ENCODE measurements at regions not wholly inside any gene's neighbourhood (a gene's known extent, or its start where the extent isn't known, plus 50 kb on each side); places are given as distances from the start of the nearest gene placed in this dataset.

DNA sequence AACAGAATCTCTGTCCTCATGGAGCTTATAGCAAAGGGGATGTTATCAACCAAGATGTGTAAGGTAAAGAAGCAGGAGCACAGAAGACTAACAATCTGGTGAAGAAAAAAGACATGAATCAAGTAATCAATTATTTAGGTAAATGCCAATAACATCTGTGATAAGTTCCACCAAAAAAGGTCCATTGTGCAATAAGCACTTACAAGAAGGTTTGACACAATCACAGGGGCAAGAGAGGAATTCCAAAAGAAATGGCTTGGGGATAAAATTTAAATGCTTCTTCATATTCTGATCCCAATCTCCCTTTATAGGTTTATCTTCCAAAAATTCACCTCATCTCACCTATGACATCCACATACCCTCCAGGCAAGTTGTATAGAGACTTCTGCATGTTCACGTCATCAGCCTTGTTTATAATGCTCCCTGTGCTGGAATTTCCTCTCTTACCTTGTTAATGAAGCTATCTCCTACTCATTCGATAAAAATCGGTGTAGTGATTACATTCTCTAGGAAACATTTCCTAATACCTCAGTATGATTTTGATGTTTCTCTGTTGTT lies 53.6 kb upstream of the DPT start:
- no peak for DNase-seq (ENCODE audit: low spot score)

DNA sequence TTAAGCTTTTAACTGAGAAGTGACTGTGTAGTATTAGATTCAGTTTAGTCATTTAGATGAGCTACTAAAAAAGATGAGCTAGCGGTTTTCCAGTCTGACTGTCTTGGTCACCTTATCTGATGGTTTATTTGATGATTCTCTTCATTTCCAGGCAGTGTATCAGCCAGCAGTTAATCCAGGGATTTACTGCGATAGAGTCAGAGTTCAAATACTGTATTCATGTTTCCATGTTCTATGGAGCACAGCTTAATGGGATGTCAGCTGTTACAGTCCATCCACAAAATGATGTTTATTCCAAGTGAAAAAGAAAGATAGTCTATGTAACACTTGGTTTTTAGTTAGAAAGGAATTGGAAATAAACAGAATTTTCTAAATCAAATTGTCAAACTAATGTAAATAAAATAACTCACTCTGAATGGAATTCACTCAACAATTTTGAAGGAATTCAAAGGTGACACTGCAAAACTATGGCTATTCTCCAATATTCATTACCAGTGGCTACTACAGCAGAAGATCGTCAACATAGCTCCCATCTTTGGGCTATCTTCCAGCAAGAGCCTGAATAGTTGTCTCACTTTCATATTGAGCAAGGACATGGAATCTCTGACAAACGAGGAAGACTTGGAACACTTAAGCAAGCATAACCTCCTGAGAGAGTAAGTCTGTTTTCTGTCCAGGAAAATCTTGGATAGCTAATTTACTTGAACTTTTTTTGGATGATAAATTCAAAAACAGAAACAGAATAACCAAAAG lies 54.6 kb upstream of the DPT start:
- DNase-seq (ENCODE audit: low spot score): peak; percentile 63

DNA sequence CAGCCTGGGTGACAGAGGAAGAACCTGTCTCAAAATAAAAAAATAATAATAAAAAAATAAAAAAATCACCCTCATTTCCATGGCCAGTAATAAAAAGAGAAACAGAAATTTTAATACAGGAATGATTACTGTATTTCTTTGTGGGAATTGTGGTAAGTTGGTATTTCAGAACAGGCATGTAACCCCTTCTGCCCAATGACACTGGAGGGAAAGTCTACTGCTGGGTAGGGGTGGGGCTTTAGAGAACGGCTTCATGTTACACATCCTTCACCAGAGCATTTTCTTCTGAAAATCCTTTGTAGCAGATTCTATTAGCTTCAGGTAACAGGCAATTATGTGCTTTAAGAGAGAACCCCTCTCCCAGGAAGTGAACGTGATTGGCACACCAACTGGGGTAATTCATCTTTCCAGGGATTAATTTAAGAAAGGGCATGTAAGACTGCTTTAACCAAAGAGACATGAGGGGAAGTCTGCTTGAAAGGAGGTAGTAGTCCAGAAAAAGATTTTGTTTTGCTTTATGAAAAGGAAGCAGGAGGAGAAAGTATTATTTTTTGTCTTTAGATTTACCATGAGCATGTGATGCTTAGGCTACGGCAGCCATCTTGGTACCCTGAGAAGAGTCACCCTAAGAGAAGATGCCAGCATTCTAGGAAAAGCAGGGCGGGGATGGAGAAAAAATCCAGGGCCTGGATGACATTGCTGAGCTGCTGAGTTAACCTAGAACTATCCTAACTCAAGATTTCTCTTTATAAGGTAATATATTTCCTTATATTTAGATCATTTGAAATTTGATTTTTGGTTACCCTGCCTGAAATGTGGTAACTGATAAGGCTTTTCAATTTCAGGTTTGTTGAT lies 57.7 kb upstream of the DPT start:
- no peak for DNase-seq (ENCODE audit: low spot score)

DNA sequence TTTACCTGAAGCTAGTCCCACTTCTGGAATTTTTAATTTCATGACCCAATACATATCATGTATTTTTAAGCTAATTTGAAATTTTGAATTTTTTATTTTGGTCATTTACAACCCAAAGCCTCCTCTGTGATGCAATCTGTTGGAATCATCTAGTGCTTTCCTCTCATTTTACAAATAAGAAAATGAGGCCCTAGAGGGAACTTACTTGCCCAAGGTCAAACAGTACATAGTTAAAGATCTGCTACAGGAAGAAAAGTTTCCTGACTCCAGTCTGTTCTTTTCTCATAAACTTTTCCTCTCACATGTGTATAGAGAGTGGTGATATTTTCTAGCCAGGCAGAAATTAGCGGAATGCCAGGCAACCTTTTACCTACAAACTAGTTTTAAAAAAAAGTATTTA lies 59.3 kb upstream of the DPT start:
- no peak for DNase-seq (ENCODE audit: low spot score)

DNA sequence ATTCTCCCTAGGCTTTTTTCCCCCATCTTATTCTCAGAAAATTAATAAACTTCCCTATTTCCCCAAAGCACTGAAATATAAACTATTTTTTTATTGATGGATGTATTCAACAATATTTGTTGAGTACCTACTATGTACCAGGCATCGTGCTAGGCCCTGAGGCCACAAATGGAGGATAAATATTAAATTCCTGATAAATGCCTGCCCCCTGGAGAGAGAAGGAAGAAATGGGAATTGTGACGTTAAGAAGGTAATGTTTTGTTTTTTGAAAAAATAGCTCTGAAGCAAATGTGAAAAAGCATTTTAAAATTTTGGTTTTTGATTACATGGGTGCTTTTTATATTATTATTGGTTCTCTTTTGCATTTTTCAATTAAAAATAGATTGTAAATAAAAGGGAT lies 60.5 kb upstream of the DPT start:
- no peak for DNase-seq (ENCODE audit: low spot score)

DNA sequence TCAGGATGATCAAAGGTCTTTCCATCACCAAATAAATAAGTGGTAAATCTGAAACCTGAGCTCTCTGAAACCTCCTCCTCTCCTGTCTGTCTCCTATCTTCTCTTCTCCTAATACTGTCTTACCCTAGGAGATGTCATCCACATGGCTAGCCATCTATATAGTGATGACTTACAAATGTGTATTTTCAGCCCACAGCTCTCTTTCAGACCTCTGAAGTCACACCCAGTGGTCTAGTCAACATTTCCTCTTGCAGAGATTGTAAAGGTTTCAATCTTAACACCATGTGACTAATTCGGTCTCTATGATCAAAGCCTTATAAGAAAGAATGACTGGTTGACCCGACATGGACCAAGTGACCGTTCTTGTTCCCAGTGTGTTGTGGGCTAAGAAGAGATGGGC lies 63.1 kb upstream of the DPT start:
- no peak for DNase-seq (ENCODE audit: low spot score)

DNA sequence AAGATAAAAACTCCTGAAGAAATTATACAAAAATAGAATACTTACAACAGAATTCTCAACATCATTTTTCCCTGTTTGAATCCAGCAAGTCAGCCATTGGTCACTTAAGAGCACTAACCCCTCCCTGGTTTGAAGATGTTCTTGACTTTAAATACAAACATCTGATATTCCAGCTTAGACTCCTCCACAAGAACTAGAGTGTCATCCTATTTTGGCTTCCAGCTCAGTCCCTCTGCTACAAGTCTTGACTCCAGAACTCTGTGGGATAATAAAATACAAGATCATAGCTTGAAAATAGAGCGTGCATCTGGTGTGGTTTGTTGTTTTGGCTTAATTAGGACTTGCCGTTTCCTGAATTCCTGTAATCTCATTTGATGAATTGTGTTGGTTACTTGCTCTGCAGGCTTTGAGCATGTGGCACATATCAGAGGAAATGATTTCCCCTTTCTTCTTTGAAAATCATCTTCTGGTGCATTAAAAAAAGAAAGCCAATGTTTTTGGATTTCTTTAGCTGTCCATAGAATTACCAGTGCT lies 63.7 kb upstream of the DPT start:
- no peak for DNase-seq (ENCODE audit: low spot score)

DNA sequence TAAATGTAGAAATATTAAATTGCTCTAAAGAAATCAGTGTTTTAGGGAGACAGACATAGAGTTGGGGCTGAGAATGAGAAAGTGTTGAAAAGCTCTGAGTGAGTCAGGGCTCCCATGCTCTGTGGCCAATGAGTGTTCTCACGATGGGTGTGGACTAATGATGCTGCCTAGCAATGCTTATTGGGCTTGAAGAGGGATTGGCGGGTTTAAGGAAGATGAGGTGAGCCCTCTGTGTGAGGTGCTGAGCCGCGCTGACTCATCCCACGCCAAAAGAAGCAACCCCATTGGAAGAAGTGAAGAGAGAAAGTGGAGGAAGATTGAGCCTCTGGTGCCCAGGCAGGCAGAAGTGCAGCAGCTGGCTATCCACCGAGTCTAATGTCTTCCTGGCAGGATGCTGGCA lies 65.1 kb upstream of the DPT start:
- no peak for DNase-seq (ENCODE audit: low spot score)

DNA sequence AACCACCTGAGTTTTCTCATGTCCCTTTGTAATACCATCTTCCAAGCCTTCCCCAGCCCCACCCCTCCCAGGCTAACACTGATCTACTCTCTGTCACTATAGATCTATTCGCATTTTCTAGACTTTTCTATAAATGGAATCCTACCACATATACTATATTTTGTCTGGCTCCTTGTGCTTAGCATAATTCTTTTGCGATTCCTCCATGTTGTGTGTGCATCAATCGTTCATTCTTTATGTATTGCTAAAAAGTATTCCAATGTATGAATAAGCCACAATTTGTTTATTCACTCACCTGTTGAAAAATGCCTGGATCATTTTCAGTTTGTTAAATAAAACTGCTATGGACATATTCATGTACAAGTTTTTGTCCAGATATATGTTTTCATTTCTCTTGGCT lies 66.7 kb upstream of the DPT start:
- DNase-seq (ENCODE audit: low spot score): no peak

DNA sequence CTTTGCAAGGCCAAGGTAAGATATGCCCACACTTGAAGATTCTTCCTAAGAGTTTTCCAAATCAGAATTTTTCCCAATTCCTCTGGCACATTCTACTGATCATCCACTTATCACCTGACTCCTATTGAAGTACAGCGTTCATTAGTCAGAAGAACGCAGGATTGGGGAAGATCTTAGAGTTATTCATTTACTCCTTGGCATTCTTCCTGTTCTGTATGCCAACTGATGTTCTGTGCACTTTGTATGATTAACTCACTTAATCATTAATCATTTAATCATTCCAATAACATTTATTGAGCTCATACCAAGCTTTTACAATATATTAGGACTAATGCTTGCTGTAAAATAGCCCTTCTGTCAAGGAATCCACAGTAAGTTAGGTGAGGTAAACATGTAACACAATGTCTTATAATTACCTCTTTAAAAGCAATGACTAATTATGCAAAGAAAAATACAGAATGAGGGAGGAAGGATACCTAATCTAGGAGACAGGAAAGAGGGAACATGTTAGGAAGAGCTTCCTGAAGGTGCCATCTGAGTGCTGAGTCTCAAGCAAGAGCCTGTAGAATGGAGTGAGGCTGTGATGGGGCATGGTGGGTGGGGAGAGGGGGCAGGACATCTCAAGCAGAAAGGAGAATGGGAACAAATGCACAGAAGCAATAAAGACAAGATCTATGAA lies 71.1 kb upstream of the DPT start:
- no peak for DNase-seq (ENCODE audit: low spot score)

DNA sequence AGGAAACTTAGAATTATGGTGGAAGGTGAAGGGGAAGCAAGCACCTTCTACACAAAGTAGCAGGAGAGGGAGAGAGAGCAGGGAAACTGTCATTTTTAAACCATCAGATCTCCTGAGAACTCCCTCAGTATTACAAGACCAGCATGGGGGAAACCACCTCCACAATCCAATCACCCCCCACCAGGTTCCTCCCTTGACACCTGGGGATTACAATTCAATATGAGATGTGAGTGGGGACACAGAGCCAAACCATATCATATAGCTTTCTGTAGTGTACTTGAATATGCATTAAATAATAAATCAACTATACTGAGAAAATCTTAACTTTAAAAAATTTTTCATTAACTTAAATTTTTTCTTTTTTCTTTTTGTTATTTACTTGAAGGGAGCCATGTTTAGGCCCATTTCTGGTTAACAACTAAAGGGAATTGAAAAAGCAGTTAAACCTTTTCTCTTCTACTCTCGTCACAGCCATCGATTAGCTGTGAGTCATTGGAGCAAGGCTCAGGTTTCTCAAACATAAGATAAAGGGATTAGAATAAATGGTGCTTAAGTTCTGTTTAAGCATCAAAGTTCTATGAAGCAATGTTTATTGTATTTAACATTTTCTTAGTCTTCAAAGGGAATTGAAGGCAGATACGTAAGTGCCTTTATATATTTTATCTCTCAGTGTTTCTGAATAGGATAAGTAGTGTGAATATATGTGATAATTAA lies 72.2 kb upstream of the DPT start:
- DNase-seq (ENCODE audit: low spot score): no peak

DNA sequence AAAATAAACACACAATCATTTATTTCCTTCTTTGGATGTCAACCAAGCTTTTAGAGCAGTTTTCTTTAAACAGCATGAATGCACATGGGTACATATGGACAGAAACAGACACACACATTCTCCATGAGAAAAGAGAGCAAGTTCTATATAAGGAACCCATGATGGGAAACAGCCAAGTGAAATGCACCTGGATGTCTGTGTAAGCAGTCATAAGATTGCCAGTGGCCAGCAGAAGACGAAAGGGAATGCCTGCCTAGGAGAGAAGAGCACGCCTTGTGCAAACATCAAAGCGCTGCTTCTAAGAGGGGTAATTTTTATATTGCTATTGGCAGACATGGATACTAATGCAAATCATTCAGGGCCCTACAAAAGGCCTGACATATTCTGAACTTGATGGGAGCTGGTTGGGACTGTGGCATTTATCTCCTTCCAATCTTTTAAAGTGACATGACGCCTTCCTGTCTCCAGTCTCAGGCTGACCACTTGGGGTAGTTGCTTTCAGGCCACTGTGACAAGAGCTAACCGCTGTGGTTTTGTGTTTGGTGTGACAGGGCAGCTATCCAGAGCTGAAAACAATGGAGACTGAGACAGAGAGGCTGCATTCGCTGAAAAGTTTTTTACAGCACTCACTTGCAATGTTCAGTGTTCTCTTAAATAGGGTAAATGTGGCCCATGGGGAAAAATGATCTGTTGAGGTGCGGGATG lies 75.0 kb upstream of the DPT start:
- no peak for DNase-seq (ENCODE audit: low spot score)

DNA sequence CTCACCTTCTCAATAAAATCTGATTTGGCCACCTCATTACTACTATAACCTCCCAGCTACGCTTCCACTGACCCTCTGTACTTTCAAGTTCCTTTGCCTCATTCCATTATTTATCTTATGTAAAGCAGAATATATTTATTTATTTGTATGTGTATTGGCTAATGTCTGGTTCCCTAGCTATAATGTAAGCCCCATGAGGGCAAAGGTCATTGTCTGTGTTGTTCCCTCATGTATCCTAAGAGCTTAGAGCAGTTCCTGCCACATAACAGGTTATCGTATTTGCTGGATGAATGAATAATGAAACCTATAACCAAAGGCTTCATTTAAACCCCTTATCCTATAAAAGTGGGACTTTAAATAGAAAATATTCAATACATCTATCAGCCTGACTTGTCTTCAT lies 77.9 kb upstream of the DPT start:
- DNase-seq (ENCODE audit: low spot score): no peak

DNA sequence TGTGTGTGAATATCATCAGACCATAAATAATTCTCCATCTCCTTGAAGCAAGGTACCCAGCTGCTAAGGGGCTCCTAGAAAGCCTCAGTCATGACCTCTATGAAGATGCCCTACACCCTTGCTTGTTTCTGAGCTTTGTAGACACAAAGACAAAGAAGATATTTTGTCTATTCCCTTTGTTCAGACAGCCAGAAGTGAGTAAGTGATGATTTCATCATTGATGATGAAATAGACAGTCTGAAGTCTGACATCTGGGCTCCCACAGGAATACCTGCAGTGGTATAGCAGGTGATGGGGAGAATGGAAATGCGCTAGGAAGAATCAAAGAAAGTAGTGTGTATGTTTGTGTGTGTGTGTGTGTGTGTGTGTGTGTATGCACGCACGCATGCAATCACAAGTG lies 82.2 kb upstream of the DPT start:
- DNase-seq (ENCODE audit: low spot score): no peak

DNA sequence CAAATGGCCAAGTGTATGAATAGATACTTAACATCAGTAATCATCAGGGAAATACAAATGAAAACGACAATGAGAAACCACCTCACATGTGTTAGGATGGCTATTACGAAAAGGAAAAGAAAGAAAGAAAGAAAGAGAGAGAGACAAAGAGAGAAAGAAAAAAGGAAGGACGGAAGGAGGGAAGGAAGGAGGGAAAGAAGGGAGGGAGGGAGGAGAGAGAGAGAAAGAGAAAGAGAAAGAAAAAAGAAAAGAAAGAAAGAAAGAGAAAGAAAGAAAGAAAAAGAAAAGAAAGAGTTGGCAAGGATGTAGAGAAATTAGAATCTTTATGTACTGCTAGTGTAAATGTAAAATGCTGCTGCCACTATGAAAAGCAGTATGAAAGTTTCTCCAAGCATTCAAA lies 90.7 kb upstream of the DPT start:
- no peak for DNase-seq (ENCODE audit: low spot score)

DNA sequence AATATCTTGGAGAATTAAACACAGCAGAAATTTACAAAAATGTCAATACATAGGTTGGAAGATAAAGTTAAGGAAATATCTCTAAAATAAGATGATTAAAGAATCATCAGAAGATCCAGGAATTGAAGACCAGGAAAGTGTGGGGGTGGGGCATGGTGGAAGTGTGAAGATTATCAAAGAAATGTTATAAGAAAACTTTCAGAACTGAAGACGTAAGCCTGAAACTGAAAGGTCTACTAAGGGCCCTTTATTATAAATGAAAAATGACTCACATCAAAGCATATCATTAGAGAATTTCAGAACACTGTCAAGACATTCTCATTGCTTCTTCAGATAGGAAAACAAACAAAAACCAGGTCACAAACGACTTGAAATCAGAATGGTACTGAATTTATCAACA lies 92.4 kb upstream of the DPT start:
- DNase-seq (ENCODE audit: low spot score): no peak

DNA sequence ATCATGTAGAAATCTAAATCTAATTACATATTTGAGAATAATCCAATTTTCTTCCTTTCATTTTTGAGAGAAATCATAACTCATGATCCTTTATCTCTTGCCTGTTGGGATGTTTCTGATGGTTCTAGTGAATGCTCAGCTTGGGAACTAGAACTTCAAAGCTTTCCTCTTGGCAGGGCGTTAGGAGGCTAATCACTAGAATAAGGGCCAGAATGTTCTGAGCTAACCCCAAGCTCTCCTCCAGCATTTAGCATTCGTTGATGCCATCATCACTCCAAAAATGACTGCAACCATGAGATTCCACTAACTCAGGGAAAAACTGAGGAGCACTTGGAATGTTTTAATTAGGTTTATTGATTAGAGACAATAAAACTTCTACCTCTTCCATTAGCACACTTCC lies 93.9 kb upstream of the DPT start:
- DNase-seq (ENCODE audit: low spot score): no peak

DNA sequence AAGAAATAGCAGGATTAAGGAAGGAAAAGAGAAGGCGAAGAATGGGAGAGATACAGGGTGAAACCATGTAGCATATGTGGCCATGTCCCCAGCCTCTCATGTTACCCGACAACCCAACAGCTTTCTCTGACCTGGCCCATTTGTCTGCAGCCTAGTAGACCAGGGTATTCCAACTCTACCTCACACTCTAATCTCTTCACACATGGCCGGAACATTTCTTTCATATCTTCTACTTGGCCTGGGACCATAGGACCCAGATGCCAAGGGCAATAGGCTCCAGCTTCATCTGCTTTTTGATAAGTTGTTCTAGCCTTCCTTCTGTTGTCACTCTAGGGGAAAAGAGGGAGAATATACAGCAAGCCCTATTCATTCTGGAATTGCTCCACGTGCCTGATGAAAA lies 95.0 kb upstream of the DPT start:
- DNase-seq (ENCODE audit: low spot score): no peak

DNA sequence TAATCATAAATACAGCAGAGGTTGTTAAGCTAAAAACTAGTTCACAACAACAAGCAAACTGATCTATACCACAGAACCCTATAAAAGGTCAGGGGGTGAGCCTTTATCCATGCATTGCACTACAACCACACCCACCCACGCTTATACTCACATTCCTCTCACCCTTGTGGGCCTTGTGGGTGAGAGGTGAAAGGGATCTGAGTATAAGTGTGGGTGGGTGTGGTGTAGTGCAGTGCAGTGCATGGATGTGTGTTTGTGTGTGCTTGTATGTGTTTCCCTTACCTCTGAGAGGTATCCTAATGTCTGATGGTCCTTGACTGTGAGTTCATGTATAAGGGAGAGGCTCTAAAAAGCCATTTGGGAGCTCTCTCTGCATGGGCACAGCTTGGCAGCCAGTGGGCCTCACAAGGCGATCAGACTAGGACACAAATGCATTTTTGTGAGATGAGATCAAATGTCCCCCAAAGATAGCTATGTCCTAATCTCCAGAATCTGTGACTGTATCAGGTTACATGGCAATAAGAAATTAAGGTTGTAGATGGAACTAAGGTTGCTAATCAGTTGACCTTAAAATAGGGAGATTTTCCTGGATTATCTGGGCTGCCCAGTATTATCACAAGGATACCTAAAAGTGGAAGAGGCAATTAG lies 95.5 kb upstream of the DPT start:
- no peak for DNase-seq (ENCODE audit: low spot score)

DNA sequence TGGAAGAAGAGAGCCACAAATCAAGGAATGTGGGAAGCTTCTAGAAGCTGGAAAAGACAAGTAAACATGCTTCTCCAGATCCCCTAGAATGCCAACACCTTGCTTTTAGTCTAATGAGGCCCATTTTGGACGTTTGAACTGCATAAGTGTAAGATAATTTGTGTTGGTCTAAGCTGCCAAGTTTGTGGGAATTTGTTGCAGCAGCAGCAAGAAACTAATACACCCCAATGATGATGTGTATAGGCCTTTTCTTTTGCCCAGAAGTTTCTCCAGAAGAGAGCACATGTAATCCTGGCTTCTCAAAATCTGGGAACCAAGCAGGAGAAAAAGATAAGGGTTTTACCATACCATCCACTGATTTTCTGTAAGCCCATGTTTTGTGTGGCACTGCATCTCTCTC lies 96.1 kb upstream of the DPT start:
- no peak for DNase-seq (ENCODE audit: low spot score)

DNA sequence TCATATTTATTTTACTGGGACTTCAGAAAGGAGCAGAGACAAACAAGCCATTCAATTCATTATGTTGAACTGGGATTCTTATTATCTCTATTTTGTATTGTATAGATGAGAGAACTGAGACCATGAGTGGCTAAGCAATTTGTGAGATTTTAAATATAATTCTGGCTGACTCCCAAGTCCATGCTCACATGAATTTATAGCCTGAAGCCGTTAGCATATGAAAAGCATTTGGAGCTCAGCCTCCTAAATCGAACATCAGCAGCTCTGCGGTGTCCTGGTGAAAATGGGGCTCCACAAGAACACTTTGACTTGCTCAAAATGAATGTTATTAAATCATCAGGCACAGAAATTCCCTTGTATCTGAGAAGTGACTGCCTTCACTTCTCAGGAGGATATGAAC lies 96.8 kb upstream of the DPT start:
- no peak for DNase-seq (ENCODE audit: low spot score)
